Osteoblast (primary cell): ENCODE measurements at regions not wholly inside any gene's neighbourhood (a gene's known extent, or its start where the extent isn't known, plus 50 kb on each side); places are given as distances from the start of the nearest gene placed in this dataset.

Source experiments
- DNase-seq: peaks from one replicate; pipeline ENCODE4 v3.0.0; 2011; ENCODE audit warnings: low spot score, mixed read lengths; ENCODE audit not compliant: insufficient read length; ENCODE audit errors: missing footprints
- H2AFZ ChIP-seq: 2 replicates; pipeline ENCODE4 v1.6.0; 2011; ENCODE audit warnings: mild to moderate bottlenecking, low read length
- H3K27ac ChIP-seq: 2 replicates; pipeline ENCODE4 v1.5.1; 2011; ENCODE audit warnings: mild to moderate bottlenecking, low read depth, low read length, moderate library complexity
- H3K27me3 ChIP-seq: 2 replicates; pipeline ENCODE4 v1.6.0; 2012; ENCODE audit warnings: mild to moderate bottlenecking, control low read depth, inconsistent platforms, low read length, moderate library complexity; ENCODE audit not compliant: insufficient read depth
- H3K36me3 ChIP-seq: 2 replicates; pipeline ENCODE4 v1.5.1; 2011; ENCODE audit warnings: mild to moderate bottlenecking, low read length, control low read depth, moderate library complexity; ENCODE audit not compliant: insufficient read depth
- H3K4me1 ChIP-seq: 2 replicates; pipeline ENCODE4 v1.5.1; 2011; ENCODE audit warnings: mild to moderate bottlenecking, low read length, control low read depth, moderate library complexity; ENCODE audit not compliant: insufficient read depth
- H3K4me2 ChIP-seq: 2 replicates; pipeline ENCODE4 v1.6.0; 2011; ENCODE audit warnings: mild to moderate bottlenecking, low read length; ENCODE audit not compliant: insufficient read depth
- H3K4me3 ChIP-seq: fragments of 200-600 bp; sonication (generic); 3 replicates; pipeline ENCODE4 v1.5.1; 2012; ENCODE audit warnings: mild to moderate bottlenecking, low read length, inconsistent platforms; ENCODE audit not compliant: insufficient read depth
- H3K79me2 ChIP-seq: 2 replicates; pipeline ENCODE4 v1.6.0; 2012; ENCODE audit warnings: mild to moderate bottlenecking, low read length, control low read depth, inconsistent platforms; ENCODE audit not compliant: insufficient read depth
- H3K9me3 ChIP-seq: 2 replicates; pipeline ENCODE4 v1.5.1; 2011; ENCODE audit warnings: low read depth, low read length, control low read depth
- H4K20me1 ChIP-seq: 2 replicates; pipeline ENCODE4 v1.6.0; 2012; ENCODE audit warnings: mild to moderate bottlenecking, low read length, control low read depth; ENCODE audit not compliant: insufficient read depth
- CTCF ChIP-seq: IDR thresholded peaks from 2 replicates; pipeline ENCODE4 v1.5.1; 2011; ENCODE audit warnings: mild to moderate bottlenecking, low read depth, low read length, moderate library complexity; ENCODE audit errors: extremely low read depth

GRCh38 chr7:15035814-15036213, 133.3 kb upstream of the DGKB start:
- H3K79me2 ChIP-seq: no peaks in the 10 kb centered on the region
- no peaks in the 10 kb centered on the region for H3K27me3 ChIP-seq
- no peaks in the 10 kb centered on the region for H3K4me1 ChIP-seq
- no peak overlapping the region for H3K4me3 ChIP-seq
- no peak overlapping the region for H3K4me2 ChIP-seq
- no peaks in the 10 kb centered on the region for H4K20me1 ChIP-seq
- no peak for DNase-seq
- H3K36me3 ChIP-seq: no peaks in the 10 kb centered on the region
- H3K9me3 ChIP-seq: no peaks in the 10 kb centered on the region
- H2AFZ ChIP-seq: no peak overlapping the region
- TF ChIP-seq CTCF: no peak
- no peak overlapping the region for H3K27ac ChIP-seq

GRCh38 chr7:15033039-15033438, 130.5 kb upstream of the DGKB start:
- Histone ChIP-seq H3K4me2 (no peak overlapping the region), H3K4me3 (no peak overlapping the region), H3K79me2 (no peaks in the 10 kb centered on the region), H3K9me3 (no peaks in the 10 kb centered on the region), H2AFZ (no peak overlapping the region), H3K4me1 (no peaks in the 10 kb centered on the region), H3K27me3 (no peaks in the 10 kb centered on the region), H3K27ac (no peak overlapping the region), H3K36me3 (no peaks in the 10 kb centered on the region), H4K20me1 (no peaks in the 10 kb centered on the region)
- DNase-seq: no peak
- no peak for TF ChIP-seq CTCF

GRCh38 chr7:15018981-15019380, 116.4 kb upstream of the DGKB start:
- Histone ChIP-seq H3K4me2 (no peak overlapping the region), H4K20me1 (no peaks in the 10 kb centered on the region), H3K4me1 (peaks cover 7% of the 10 kb centered on the region), H3K27ac (no peak overlapping the region), H2AFZ (no peak overlapping the region), H3K27me3 (no peaks in the 10 kb centered on the region), H3K79me2 (no peaks in the 10 kb centered on the region), H3K4me3 (no peak overlapping the region), H3K9me3 (no peaks in the 10 kb centered on the region), H3K36me3 (no peaks in the 10 kb centered on the region)
- TF ChIP-seq CTCF: no peak
- DNase-seq: no peak

GRCh38 chr7:15016766-15017165, 114.2 kb upstream of the DGKB start:
- H3K4me3 ChIP-seq: no peak overlapping the region
- no peak overlapping the region for H2AFZ ChIP-seq
- H3K79me2 ChIP-seq: no peaks in the 10 kb centered on the region
- H3K4me2 ChIP-seq: no peak overlapping the region
- no peak for DNase-seq
- no peaks in the 10 kb centered on the region for H3K27me3 ChIP-seq
- H4K20me1 ChIP-seq: no peaks in the 10 kb centered on the region
- no peaks in the 10 kb centered on the region for H3K9me3 ChIP-seq
- TF ChIP-seq CTCF: no peak
- no peaks in the 10 kb centered on the region for H3K36me3 ChIP-seq
- peaks cover 7% of the 10 kb centered on the region for H3K4me1 ChIP-seq
- H3K27ac ChIP-seq: no peak overlapping the region
